HepG2 (cell line): ENCODE measurements at regions not wholly inside any gene's neighbourhood (a gene's known extent, or its start where the extent isn't known, plus 50 kb on each side); places are given as distances from the start of the nearest gene placed in this dataset.

Experiments
- ATAC-seq: fragments of 200-7000 bp; cut with Tn5 transposase; 3 replicates; pipeline ENCODE4 v1.9.1; 2020; ENCODE audit warnings: mild to moderate bottlenecking, moderate library complexity
- BruUV-seq: library from RNA; stranded (reverse); fragments of 400-500 nt; replicated peaks from 2 replicates; lab custom pipeline; 2021; lab: Mats Ljungman, UMichigan
- CTCF ChIA-PET: fragments of 300-600 bp; formaldehyde crosslinking; extraction: SDS; loops from one replicate; lab custom pipeline; 2021; ENCODE audit warnings: low total read pairs, inconsistent platforms, low intra/inter-chr PET ratio; lab: Yijun Ruan, JAX
- POLR2A ChIA-PET: fragments of 350-600 bp; sonication (Branson Sonifier 250); formaldehyde crosslinking; loops from one replicate; lab custom pipeline; 2020; ENCODE audit warnings: antibody characterized with exemption, inconsistent platforms; lab: Yijun Ruan, JAX
- DNase-seq: peaks from one replicate; pipeline ENCODE4 v3.0.0-alpha.2; 2015; ENCODE audit warnings: low spot score
- FAIRE-seq: peaks from 3 replicates; lab custom pipeline; 2011; peaks lifted over from hg19 to GRCh38; lab: Jason Lieb, UNC
- H2AFZ ChIP-seq: one replicate; pipeline ENCODE4 v1.6.1; 2011; ENCODE audit warnings: low read length, inconsistent platforms
- H3K27ac ChIP-seq: fragments of 300-600 bp; 3 replicates; pipeline ENCODE4 v1.8.0; 2011; ENCODE audit warnings: mixed run types, mild to moderate bottlenecking, mixed read lengths, low read length, inconsistent platforms; ENCODE audit not compliant: insufficient read depth; ENCODE audit errors: extremely low read length
- H3K27me3 ChIP-seq, 2 experiments: fragments of 200-600 bp in 1 of 2; 2 replicates in 1 of 2; 3 replicates in 1 of 2; pipeline versions ENCODE4 v1.6.0 to v1.8.0; 2011; ENCODE audit warnings: low read length in 2 of 2, mild to moderate bottlenecking in 2 of 2, moderate library complexity in 2 of 2, inconsistent platforms in 1 of 2; ENCODE audit not compliant: insufficient read depth in 2 of 2, control insufficient read depth in 1 of 2
- H3K36me3 ChIP-seq, 2 experiments: fragments of 200-600 bp in 1 of 2; replicated peaks in 1 of 2; 2 replicates in 1 of 2; 3 replicates in 1 of 2; pipeline versions ENCODE4 v1.5.1 to v1.8.0; 2011; ENCODE audit warnings: low read length in 2 of 2, inconsistent platforms in 1 of 2; ENCODE audit not compliant: insufficient read depth in 2 of 2, control insufficient read depth in 1 of 2
- H3K4me1 ChIP-seq: 2 replicates; pipeline ENCODE4 v1.5.1; 2012; ENCODE audit warnings: low read length, inconsistent platforms; ENCODE audit not compliant: insufficient read depth
- H3K4me2 ChIP-seq: 2 replicates; pipeline ENCODE4 v1.6.0; 2011; ENCODE audit warnings: low read depth, low read length, inconsistent platforms
- H3K4me3 ChIP-seq, 3 experiments: fragments of 200-600 bp in 1 of 3; sonication (generic), shearing (Covaris generic) in 1 of 3; replicated peaks in 1 of 3; 2 replicates each; pipeline ENCODE4 v1.5.1; 2011 to 2016; ENCODE audit warnings: low read length in 3 of 3, inconsistent platforms in 2 of 3, low read depth in 2 of 3, mild to moderate bottlenecking in 2 of 3, control low read depth in 1 of 3, mixed read lengths in 1 of 3; ENCODE audit not compliant: insufficient read depth in 1 of 3
- H3K79me2 ChIP-seq: one replicate; pipeline ENCODE4 v1.6.1; 2011; ENCODE audit warnings: low read length, inconsistent platforms; ENCODE audit not compliant: insufficient read depth
- H3K9ac ChIP-seq: 2 replicates; pipeline ENCODE4 v1.6.0; 2011; ENCODE audit warnings: mild to moderate bottlenecking, low read depth, low read length, inconsistent platforms; ENCODE audit not compliant: insufficient read depth
- H3K9me3 ChIP-seq: 2 replicates; pipeline ENCODE4 v1.5.1; 2012; ENCODE audit warnings: mild to moderate bottlenecking, low read length
- H4K20me1 ChIP-seq: 2 replicates; pipeline ENCODE4 v1.6.0; 2011; ENCODE audit warnings: inconsistent platforms, mild to moderate bottlenecking, low read length, moderate library complexity; ENCODE audit not compliant: insufficient read depth
- ATF2 ChIP-seq: sonication (generic); formaldehyde crosslinking; IDR thresholded peaks from 2 replicates; pipeline ENCODE4 v1.4.0; 2020; ENCODE audit warnings: missing genetic modification reagents
- FOXK2 ChIP-seq: fragments of 450-650 bp; IDR thresholded peaks from 2 replicates; pipeline ENCODE4 v1.6.1; 2016
- HIVEP1 ChIP-seq: sonication (generic); formaldehyde crosslinking; IDR thresholded peaks from 2 replicates; pipeline ENCODE4 v1.4.0; 2020; ENCODE audit warnings: mild to moderate bottlenecking, missing genetic modification reagents
- KMT2B ChIP-seq: IDR thresholded peaks from 2 replicates; pipeline ENCODE4 v1.6.1; 2016; ENCODE audit warnings: missing genetic modification reagents, missing compliant biosample characterization
- MTA3 ChIP-seq: sonication (generic); formaldehyde crosslinking; IDR thresholded peaks from 2 replicates; pipeline ENCODE4 v1.4.0; 2020; ENCODE audit warnings: missing genetic modification reagents
- RBFOX2 ChIP-seq: fragments of 200-400 bp; formaldehyde crosslinking; IDR thresholded peaks from 2 replicates; pipeline ENCODE4 v1.6.1; 2017; ENCODE audit warnings: low read depth, mild to moderate bottlenecking, low read length
- RFX1 ChIP-seq: fragments of 450-650 bp; IDR thresholded peaks from 2 replicates; pipeline ENCODE4 v1.6.1; 2017
- TBX3 ChIP-seq: fragments of 450-650 bp; IDR thresholded peaks from 2 replicates; pipeline ENCODE4 v1.6.1; 2017; ENCODE audit warnings: antibody characterized with exemption, mild to moderate bottlenecking, inconsistent platforms, borderline replicate concordance
- ZNF513 ChIP-seq: sonication (generic); formaldehyde crosslinking; conservative IDR thresholded peaks from 2 replicates; pipeline ENCODE4 v1.5.0; 2020; ENCODE audit warnings: missing genetic modification reagents
- ZNF773 ChIP-seq: sonication (generic); formaldehyde crosslinking; IDR thresholded peaks from 2 replicates; pipeline ENCODE4 v1.4.0; 2020; ENCODE audit warnings: missing genetic modification reagents, borderline replicate concordance
- WGBS: methylation state at CpG from one replicate; pipeline ENCODE4 v1.1.6; 2017; ENCODE audit warnings: low lambda C conversion rate; 5-methylcytosine and 5-hydroxymethylcytosine counted together
- in situ Hi-C: cut with HindIII; loops from 2 replicates; pipeline ENCODE4 v1.10.0; 2017; ENCODE audit warnings: low pct_unique_long_range_greater_than_20kb; ENCODE audit not compliant: extremely low pct_ligation_motif_present
- intact Hi-C: fragments of 100-400 bp; cut with micrococcal nuclease; formaldehyde crosslinking; loops from one replicate; pipeline ENCODE4 v1.10.0; 2022; ENCODE audit not compliant: unreplicated experiment

- no peak for FAIRE-seq
- TF ChIP-seq TBX3 (no peak), KMT2B (no peak), RFX1 (no peak), ZNF773 (CRISPR knock-in tag) (no peak), HIVEP1 (CRISPR knock-in tag) (no peak), FOXK2 (no peak), ZNF513 (CRISPR knock-in tag) (no peak), RBFOX2 (no peak), MTA3 (CRISPR knock-in tag) (no peak), ATF2 (CRISPR knock-in tag) (no peak)
- 0% methylated on average over 1 of the region's 1 CpG for WGBS
Measured at GRCh38 chr4:163758032-163758431, 263.5 kb downstream of the TMA16 start.

More at GRCh38 chr4:163758032-163758431, 263.5 kb downstream of the TMA16 start:
- no peak for ATAC-seq
- ChIA-PET POLR2A (no interaction called here), CTCF (no interaction called here)
- no peak overlapping the region for H2AFZ ChIP-seq
- H3K4me2 ChIP-seq = no peak overlapping the region
- H3K27me3 ChIP-seq = no peaks in the 10 kb centered on the region
- intact Hi-C loops (no loop called here), in situ Hi-C loops (no loop called here)
- no peaks in the 10 kb centered on the region for H3K4me1 ChIP-seq
- BruUV-seq = no TSS peak
- no peaks in the 10 kb centered on the region for H3K36me3 ChIP-seq
- H3K79me2 ChIP-seq = no peaks in the 10 kb centered on the region
- no peak overlapping the region for H3K4me3 ChIP-seq
- H3K9ac ChIP-seq = no peak overlapping the region
- no peak for DNase-seq
- no peaks in the 10 kb centered on the region for H4K20me1 ChIP-seq
- H3K9me3 ChIP-seq = no peaks in the 10 kb centered on the region
- H3K27ac ChIP-seq = no peak overlapping the region
